ENCODE measurements at regions not wholly inside any gene's neighbourhood (a gene's known extent, or its start where the extent isn't known, plus 50 kb on each side); places are given as distances from the start of the nearest gene placed in this dataset.

DNA sequence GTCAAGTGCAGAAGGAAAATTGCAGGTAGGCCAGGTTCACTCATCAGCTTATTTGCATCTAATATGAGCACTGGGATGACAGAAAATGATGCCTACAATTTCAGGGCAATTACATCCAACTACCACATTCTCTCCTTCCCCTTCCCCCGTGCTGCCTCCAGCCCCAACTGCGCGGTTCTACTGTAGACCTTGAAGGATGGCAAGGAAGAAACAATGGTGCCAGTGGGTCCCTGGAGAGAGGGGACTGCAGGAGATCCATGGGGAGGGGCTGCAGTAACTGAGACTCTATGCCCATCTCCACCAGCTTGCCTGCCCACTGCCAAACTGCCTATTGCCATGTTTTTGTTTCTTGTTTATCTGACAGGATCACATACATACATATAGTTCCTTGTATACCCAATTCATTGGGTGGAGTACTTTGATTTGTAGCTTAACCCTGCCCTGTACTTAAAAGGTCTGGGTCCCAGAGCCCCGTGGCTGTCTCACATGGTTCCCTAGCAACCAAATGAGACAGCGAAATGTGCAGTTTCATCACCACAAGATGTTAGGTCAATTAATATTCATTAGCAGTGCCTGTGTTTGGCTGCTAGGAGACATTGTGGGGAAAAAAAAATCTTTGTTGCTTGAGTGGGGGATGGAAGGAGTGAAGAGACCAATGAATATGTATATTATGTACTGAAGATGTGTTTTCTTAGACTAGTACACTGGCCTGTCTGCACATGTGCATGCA lies 253.5 kb upstream of the PLET1 start:
- Histone ChIP-seq H3K9me3 (ENCODE audit: severe bottlenecking) (no peaks in the 10 kb centered on the region), H3K36me3 (no peaks in the 10 kb centered on the region), H3K27me3 (ENCODE audit: insufficient read depth, low read depth, severe bottlenecking) (no peaks in the 10 kb centered on the region), H3K27ac (no peak overlapping the region), H3K4me3 (ENCODE audit: low read depth, low read length) (no peak overlapping the region)
- DNase-seq = no peak
- TF ChIP-seq, protein P1, sequence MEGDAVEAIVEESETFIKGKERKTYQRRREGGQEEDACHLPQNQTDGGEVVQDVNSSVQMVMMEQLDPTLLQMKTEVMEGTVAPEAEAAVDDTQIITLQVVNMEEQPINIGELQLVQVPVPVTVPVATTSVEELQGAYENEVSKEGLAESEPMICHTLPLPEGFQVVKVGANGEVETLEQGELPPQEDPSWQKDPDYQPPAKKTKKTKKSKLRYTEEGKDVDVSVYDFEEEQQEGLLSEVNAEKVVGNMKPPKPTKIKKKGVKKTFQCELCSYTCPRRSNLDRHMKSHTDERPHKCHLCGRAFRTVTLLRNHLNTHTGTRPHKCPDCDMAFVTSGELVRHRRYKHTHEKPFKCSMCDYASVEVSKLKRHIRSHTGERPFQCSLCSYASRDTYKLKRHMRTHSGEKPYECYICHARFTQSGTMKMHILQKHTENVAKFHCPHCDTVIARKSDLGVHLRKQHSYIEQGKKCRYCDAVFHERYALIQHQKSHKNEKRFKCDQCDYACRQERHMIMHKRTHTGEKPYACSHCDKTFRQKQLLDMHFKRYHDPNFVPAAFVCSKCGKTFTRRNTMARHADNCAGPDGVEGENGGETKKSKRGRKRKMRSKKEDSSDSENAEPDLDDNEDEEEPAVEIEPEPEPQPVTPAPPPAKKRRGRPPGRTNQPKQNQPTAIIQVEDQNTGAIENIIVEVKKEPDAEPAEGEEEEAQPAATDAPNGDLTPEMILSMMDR (IDR thresholded peaks at IDR 0.05; ENCODE audit: low read depth, low read length) = no peak

- no peaks in the 10 kb centered on the region for H3K9me3 ChIP-seq (ENCODE audit: severe bottlenecking)
- H3K36me3 ChIP-seq = no peaks in the 10 kb centered on the region
- H3K27me3 ChIP-seq (ENCODE audit: insufficient read depth, low read depth, severe bottlenecking) = no peaks in the 10 kb centered on the region
- TF ChIP-seq, protein P1 (IDR thresholded peaks at IDR 0.05; ENCODE audit: low read depth, low read length) = no peak
- DNase-seq = no peak
- no peak overlapping the region for H3K27ac ChIP-seq
- H3K4me3 ChIP-seq (ENCODE audit: low read depth, low read length) = no peak overlapping the region
Measured at GRCh38 chr11:112516261-112516660, 255.6 kb upstream of the PLET1 start.

DNA sequence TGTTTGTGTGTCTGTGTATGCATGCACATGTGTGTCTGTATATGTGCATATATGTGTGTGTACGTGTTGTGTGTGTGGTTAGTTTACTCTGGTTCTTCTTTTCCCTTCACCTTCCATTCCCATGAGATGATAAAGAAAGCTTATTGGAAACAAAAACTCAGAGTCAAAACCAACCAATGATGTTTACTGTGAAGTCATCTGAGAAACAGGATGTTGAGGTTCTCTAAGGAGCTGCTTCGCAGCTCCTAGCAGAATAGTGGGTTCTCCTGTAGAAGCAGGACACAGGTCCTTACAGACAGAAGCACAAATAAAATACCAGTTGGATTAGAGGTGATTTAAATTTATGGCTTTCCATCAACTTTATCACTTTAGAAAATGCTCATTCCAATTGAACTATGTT lies 256.1 kb upstream of the PLET1 start:
- no peak overlapping the region for H3K4me3 ChIP-seq (ENCODE audit: low read depth, low read length)
- no peak for DNase-seq
- no peaks in the 10 kb centered on the region for H3K27me3 ChIP-seq (ENCODE audit: insufficient read depth, low read depth, severe bottlenecking)
- H3K27ac ChIP-seq = no peak overlapping the region
- H3K36me3 ChIP-seq = no peaks in the 10 kb centered on the region
- no peaks in the 10 kb centered on the region for H3K9me3 ChIP-seq (ENCODE audit: severe bottlenecking)
- TF ChIP-seq, protein P1 (IDR thresholded peaks at IDR 0.05; ENCODE audit: low read depth, low read length) = no peak

GRCh38 chr11:112518371-112518770 lies 257.7 kb upstream of the PLET1 start:
- TF ChIP-seq, protein P1 (IDR thresholded peaks at IDR 0.05; ENCODE audit: low read depth, low read length) = no peak
- DNase-seq = no peak

GRCh38 chr11:112519751-112520150 lies 259.1 kb upstream of the PLET1 start:
- no peak for DNase-seq
- Histone ChIP-seq H3K27me3 (ENCODE audit: insufficient read depth, low read depth, severe bottlenecking) (no peaks in the 10 kb centered on the region), H3K27ac (no peak overlapping the region), H3K9me3 (ENCODE audit: severe bottlenecking) (no peaks in the 10 kb centered on the region), H3K4me3 (ENCODE audit: low read depth, low read length) (no peak overlapping the region), H3K36me3 (no peaks in the 10 kb centered on the region)
- TF ChIP-seq, protein P1 (IDR thresholded peaks at IDR 0.05; ENCODE audit: low read depth, low read length) = no peak

More at GRCh38 chr11:112518371-112518770, 257.7 kb upstream of the PLET1 start:
- Histone ChIP-seq H3K27ac (no peak overlapping the region), H3K36me3 (no peaks in the 10 kb centered on the region), H3K4me3 (ENCODE audit: low read depth, low read length) (no peak overlapping the region), H3K9me3 (ENCODE audit: severe bottlenecking) (no peaks in the 10 kb centered on the region), H3K27me3 (ENCODE audit: insufficient read depth, low read depth, severe bottlenecking) (no peaks in the 10 kb centered on the region)

DNA sequence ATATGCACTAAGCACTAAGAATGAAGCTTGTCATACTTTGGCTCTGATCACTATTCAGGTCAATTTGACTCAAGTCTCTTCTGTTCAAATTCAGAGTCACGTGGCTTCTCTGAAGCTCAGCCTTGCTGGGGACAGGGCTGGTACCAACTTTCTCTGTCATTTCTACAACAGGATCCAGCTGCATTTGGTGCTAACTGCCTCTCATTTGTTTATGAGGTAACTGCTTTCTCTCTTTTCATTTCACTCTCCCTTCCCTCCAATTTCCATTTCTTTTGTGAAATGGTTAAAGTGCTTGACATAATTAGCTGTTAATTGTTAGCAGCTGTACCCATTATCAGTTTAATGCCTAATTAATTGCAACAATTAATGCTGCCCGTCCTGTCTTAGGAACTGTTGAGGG lies 259.7 kb upstream of the PLET1 start:
- Histone ChIP-seq H3K36me3 (no peaks in the 10 kb centered on the region), H3K27me3 (ENCODE audit: insufficient read depth, low read depth, severe bottlenecking) (no peaks in the 10 kb centered on the region), H3K27ac (no peak overlapping the region), H3K4me3 (ENCODE audit: low read depth, low read length) (no peak overlapping the region), H3K9me3 (ENCODE audit: severe bottlenecking) (no peaks in the 10 kb centered on the region)
- DNase-seq = no peak
- TF ChIP-seq, protein P1 (IDR thresholded peaks at IDR 0.05; ENCODE audit: low read depth, low read length) = no peak
